DOHH2 (cell line): ENCODE measurements at regions not wholly inside any gene's neighbourhood (a gene's known extent, or its start where the extent isn't known, plus 50 kb on each side); places are given as distances from the start of the nearest gene placed in this dataset.

ENCODE experiments used
- EZH2phosphoT487 ChIP-seq: fragments of 200-600 bp; sonication (generic); IDR thresholded peaks from 2 replicates; pipeline ENCODE4 v1.6.1; 2017; ENCODE audit warnings: borderline replicate concordance, mild to moderate bottlenecking, antibody characterized with exemption, low read length, moderate library complexity, mixed read lengths
- TF ChIP-seq, protein P1 (sequence below): fragments of 200-600 bp; sonication (generic); IDR thresholded peaks from one replicate; pipeline ENCODE4 v1.5.1; 2014; ENCODE audit warnings: antibody characterized with exemption, mild to moderate bottlenecking, low read depth, low read length; ENCODE audit not compliant: poor library complexity, severe bottlenecking

DNA sequence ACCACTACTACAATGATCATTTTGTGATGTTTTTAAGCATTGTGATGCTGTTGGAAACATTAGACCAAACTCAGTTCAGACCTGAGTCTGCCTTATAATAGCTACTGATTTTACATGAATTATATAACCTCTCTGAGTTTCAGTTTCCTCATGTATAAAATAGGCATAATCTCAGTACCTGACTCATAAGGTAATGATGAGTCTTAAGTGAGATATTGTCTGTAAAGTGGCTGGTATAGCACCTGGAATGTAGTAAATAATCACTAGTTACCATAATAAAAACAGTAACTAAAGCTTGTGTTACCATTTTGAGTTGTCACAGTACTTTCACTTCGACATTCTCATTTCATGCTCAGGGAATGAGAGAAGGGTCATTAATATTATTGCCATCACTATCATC is 381.5 kb upstream of the SALL1 start:
- TF ChIP-seq, protein P1, sequence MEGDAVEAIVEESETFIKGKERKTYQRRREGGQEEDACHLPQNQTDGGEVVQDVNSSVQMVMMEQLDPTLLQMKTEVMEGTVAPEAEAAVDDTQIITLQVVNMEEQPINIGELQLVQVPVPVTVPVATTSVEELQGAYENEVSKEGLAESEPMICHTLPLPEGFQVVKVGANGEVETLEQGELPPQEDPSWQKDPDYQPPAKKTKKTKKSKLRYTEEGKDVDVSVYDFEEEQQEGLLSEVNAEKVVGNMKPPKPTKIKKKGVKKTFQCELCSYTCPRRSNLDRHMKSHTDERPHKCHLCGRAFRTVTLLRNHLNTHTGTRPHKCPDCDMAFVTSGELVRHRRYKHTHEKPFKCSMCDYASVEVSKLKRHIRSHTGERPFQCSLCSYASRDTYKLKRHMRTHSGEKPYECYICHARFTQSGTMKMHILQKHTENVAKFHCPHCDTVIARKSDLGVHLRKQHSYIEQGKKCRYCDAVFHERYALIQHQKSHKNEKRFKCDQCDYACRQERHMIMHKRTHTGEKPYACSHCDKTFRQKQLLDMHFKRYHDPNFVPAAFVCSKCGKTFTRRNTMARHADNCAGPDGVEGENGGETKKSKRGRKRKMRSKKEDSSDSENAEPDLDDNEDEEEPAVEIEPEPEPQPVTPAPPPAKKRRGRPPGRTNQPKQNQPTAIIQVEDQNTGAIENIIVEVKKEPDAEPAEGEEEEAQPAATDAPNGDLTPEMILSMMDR = no peak
- TF ChIP-seq EZH2phosphoT487 = no peak
